Suprapubic skin (tissue), 4 donors: ENCODE measurements at regions not wholly inside any gene's neighbourhood (a gene's known extent, or its start where the extent isn't known, plus 50 kb on each side); places are given as distances from the start of the nearest gene placed in this dataset.

Source experiments
- DNase-seq, 2 donors: peaks; one replicate each; pipeline ENCODE4 v3.0.0-alpha.2; 2019; ENCODE audit warnings: low spot score in 2 of 2
- H3K27ac ChIP-seq: fragments of 200-600 bp; sonication (generic); one replicate; pipeline ENCODE4 v1.5.1; 2019
- H3K27me3 ChIP-seq: fragments of 200-600 bp; sonication (generic); one replicate; pipeline ENCODE4 v1.5.1; 2019
- H3K36me3 ChIP-seq: fragments of 200-600 bp; sonication (generic); one replicate; pipeline ENCODE4 v1.5.1; 2019
- H3K4me1 ChIP-seq: fragments of 200-600 bp; sonication (generic); one replicate; pipeline ENCODE4 v1.5.1; 2019
- H3K4me3 ChIP-seq: fragments of 200-600 bp; sonication (generic); one replicate; pipeline ENCODE4 v1.5.1; 2019; ENCODE audit warnings: mild to moderate bottlenecking
- H3K9me3 ChIP-seq: fragments of 200-600 bp; sonication (generic); one replicate; pipeline ENCODE4 v1.5.1; 2019
- EP300 ChIP-seq: sonication (generic); formaldehyde crosslinking; IDR thresholded peaks from one replicate; pipeline ENCODE4 v1.6.1; 2017; ENCODE audit warnings: antibody characterized with exemption
- POLR2A ChIP-seq, 2 donors: fragments of 450-650 bp; IDR thresholded peaks; one replicate each; pipeline ENCODE4 v1.6.1; 2017; ENCODE audit warnings: antibody characterized with exemption in 2 of 2, mild to moderate bottlenecking in 2 of 2, moderate library complexity in 2 of 2
- POLR2AphosphoS5 ChIP-seq, 3 donors: sonication (generic); formaldehyde crosslinking; IDR thresholded peaks; one replicate each; pipeline ENCODE4 v1.6.1; 2017; ENCODE audit warnings: antibody characterized with exemption in 3 of 3
- WGBS: methylation state at CpG from one replicate; pipeline ENCODE4 v1.1.5; 2018; 5-methylcytosine and 5-hydroxymethylcytosine counted together
- TF ChIP-seq, protein P1 (sequence below), 2 donors: fragments of 200-600 bp in 1 of 2; fragments of 450-650 bp in 1 of 2; sonication (generic) in 1 of 2; IDR thresholded peaks; one replicate each; pipeline ENCODE4 v1.5.1; 2016 to 2019; ENCODE audit warnings: antibody characterized with exemption in 2 of 2, mild to moderate bottlenecking in 1 of 2, moderate library complexity in 1 of 2

DNA sequence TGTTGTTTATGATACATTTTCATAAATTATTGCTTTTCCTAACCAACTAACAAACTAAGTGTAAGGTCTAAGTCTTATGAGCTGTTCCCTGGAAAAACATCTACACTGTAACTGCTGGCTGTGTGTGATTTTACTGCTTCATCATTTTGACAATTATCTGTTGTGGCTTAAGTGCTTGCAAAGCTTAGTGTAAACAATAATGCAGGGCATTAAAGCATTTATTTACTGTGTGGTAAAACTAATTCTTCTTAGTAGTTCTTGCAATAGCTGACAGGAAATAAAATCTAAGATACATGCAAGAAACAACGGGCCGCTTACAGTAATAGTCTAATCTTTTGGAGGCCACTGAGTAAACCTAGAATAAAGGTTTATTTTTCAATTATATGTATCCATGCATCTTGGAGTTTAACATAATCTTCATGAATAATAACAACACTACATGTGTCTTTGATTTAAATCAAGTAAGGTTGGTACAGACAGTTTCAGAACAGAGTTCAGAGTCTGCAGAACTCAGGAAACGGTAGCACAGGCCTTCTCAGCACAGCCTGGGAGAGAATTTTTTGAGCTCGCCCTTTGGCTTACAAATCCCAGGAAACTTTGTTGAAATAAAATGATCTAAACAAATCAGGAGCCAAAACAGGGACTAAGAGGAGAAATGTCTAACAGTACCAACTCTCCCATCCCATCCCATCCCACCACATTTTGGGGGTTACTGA is 473.1 kb downstream of the NR2F1-AS1 start:
- no peaks in the 10 kb centered on the region for H3K9me3 ChIP-seq
- H3K4me3 ChIP-seq, result no peak overlapping the region
- no peaks in the 10 kb centered on the region for H3K36me3 ChIP-seq
- DNase-seq, result no peak
- TF ChIP-seq, protein P1, sequence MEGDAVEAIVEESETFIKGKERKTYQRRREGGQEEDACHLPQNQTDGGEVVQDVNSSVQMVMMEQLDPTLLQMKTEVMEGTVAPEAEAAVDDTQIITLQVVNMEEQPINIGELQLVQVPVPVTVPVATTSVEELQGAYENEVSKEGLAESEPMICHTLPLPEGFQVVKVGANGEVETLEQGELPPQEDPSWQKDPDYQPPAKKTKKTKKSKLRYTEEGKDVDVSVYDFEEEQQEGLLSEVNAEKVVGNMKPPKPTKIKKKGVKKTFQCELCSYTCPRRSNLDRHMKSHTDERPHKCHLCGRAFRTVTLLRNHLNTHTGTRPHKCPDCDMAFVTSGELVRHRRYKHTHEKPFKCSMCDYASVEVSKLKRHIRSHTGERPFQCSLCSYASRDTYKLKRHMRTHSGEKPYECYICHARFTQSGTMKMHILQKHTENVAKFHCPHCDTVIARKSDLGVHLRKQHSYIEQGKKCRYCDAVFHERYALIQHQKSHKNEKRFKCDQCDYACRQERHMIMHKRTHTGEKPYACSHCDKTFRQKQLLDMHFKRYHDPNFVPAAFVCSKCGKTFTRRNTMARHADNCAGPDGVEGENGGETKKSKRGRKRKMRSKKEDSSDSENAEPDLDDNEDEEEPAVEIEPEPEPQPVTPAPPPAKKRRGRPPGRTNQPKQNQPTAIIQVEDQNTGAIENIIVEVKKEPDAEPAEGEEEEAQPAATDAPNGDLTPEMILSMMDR (IDR thresholded peaks at IDR 0.05), result no peak
- no peak for TF ChIP-seq POLR2A (IDR thresholded peaks at IDR 0.05)
- TF ChIP-seq EP300, result no peak
- TF ChIP-seq POLR2AphosphoS5 (IDR thresholded peaks at IDR 0.05), result no peak
- H3K27ac ChIP-seq, result no peak overlapping the region
- H3K27me3 ChIP-seq, result no peaks in the 10 kb centered on the region
- H3K4me1 ChIP-seq, result no peaks in the 10 kb centered on the region
- WGBS, result 83% methylated on average over 4 of the region's 4 CpGs

DNA sequence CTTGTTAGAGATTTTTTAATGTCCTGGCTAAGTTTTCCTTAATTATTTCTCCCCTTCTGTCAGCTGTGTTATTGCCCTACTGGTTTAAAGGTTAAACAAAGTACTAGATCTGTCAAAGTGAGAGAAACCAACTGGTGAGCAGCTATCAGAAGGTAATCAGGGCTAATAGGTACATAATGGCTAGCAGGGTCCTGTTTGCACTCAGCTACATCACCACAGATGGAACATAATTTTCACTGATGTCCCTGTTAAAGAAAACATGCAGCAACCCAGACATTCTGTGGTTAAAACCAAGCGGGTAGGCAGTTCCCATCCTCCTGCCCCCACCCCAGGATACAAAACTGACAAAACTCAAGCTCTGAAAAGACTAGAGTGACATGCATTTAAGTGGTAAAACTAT is 473.9 kb downstream of the NR2F1-AS1 start:
- DNase-seq, result no peak
- H3K27me3 ChIP-seq, result no peaks in the 10 kb centered on the region
- TF ChIP-seq, protein P1 (IDR thresholded peaks at IDR 0.05), result no peak
- H3K4me1 ChIP-seq, result no peaks in the 10 kb centered on the region
- no peak overlapping the region for H3K4me3 ChIP-seq
- no peak overlapping the region for H3K27ac ChIP-seq
- 67% methylated on average over 1 of the region's 1 CpG for WGBS
- no peaks in the 10 kb centered on the region for H3K9me3 ChIP-seq
- no peaks in the 10 kb centered on the region for H3K36me3 ChIP-seq

DNA sequence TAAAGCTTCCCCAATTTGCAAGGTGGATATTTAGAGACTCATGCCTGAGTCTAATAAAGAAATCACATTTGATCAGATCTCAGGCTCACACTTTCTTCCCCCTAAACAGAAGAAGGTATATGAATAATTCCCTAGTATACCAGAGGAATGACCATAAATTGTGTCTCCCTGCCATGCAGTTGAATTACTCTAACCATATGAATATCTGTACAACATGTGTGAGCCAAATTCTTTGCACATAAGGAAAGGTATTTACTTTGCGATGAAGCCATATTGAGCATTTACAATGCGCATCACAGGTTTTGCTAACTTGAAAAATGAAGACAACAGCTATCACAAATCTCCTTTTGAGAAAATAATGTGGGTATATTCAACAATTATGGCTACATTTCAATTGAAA is 479.4 kb downstream of the NR2F1-AS1 start:
- H3K4me3 ChIP-seq, result no peak overlapping the region
- H3K4me1 ChIP-seq, result no peaks in the 10 kb centered on the region
- H3K9me3 ChIP-seq, result no peaks in the 10 kb centered on the region
- DNase-seq, result no peak
- TF ChIP-seq POLR2A (IDR thresholded peaks at IDR 0.05), result no peak
- TF ChIP-seq, protein P1 (IDR thresholded peaks at IDR 0.05), result no peak
- no peak for TF ChIP-seq EP300
- TF ChIP-seq POLR2AphosphoS5 (IDR thresholded peaks at IDR 0.05), result no peak
- H3K27ac ChIP-seq, result no peak overlapping the region
- WGBS, result 93% methylated on average over 2 of the region's 2 CpGs
- no peaks in the 10 kb centered on the region for H3K27me3 ChIP-seq
- no peaks in the 10 kb centered on the region for H3K36me3 ChIP-seq

DNA sequence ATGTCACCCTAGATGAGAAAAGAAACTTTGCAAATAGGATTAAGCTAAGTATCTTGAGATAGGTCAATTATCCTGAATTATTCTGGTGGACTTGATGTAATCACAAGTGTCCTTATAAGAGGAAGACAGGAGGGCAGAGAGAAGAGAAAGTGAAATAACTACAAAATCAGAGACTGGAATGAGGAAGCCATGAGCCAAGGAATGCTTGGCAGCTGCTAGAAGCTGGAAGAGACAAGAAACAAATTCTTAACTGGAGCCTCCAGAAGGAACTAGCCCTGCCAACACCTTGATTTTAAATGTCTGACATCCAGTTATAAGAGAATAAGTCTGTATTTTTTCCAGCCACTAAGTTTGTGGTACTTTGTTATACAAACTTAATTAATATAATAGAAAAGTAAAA is 480.0 kb downstream of the NR2F1-AS1 start:
- Histone ChIP-seq H3K4me3 (no peak overlapping the region), H3K9me3 (no peaks in the 10 kb centered on the region), H3K4me1 (no peaks in the 10 kb centered on the region), H3K27ac (no peak overlapping the region), H3K36me3 (no peaks in the 10 kb centered on the region), H3K27me3 (no peaks in the 10 kb centered on the region)
- TF ChIP-seq, protein P1 (IDR thresholded peaks at IDR 0.05), result no peak
- no peak for TF ChIP-seq POLR2AphosphoS5 (IDR thresholded peaks at IDR 0.05)
- no peak for TF ChIP-seq POLR2A (IDR thresholded peaks at IDR 0.05)
- no peak for TF ChIP-seq EP300
- DNase-seq, result no peak

DNA sequence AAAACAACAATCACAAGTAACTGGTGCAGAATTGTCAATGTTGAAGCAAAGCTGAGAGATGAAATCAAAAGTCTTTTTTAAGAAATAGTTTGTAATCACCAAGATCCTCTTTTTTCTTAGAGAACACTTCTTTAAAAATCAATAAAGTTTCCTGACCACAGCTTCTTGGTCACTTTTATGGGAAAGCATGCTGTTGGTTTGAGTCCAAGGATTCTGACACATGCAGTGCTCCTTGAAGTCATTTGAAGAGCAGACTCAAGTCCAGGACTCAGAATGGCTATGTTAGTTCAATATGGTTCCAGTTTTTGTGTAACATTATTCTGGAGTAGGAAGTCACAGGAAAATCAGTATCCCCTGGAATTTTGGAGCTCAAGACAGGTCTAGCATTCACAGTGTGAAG is 480.6 kb downstream of the NR2F1-AS1 start:
- no peaks in the 10 kb centered on the region for H3K36me3 ChIP-seq
- no peak for DNase-seq

More for the DNA sequence above, 480.6 kb downstream of the NR2F1-AS1 start:
- Histone ChIP-seq H3K9me3 (no peaks in the 10 kb centered on the region), H3K4me3 (no peak overlapping the region), H3K27me3 (no peaks in the 10 kb centered on the region), H3K4me1 (no peaks in the 10 kb centered on the region), H3K27ac (no peak overlapping the region)
- TF ChIP-seq EP300 (no peak), POLR2AphosphoS5 (IDR thresholded peaks at IDR 0.05) (no peak), POLR2A (IDR thresholded peaks at IDR 0.05) (no peak)
- TF ChIP-seq, protein P1 (IDR thresholded peaks at IDR 0.05), result no peak
